ENCODE measurements at regions not wholly inside any gene's neighbourhood (a gene's known extent, or its start where the extent isn't known, plus 50 kb on each side); places are given as distances from the start of the nearest gene placed in this dataset.

- TF ChIP-seq MAX (IDR thresholded peaks at IDR 0.05) (no peak), SP1 (IDR thresholded peaks at IDR 0.05) (no peak), REST (IDR thresholded peaks at IDR 0.05) (no peak), JUND (IDR thresholded peaks at IDR 0.05) (no peak), YY1 (IDR thresholded peaks at IDR 0.05) (no peak), HNF4G (IDR thresholded peaks at IDR 0.05) (no peak), EGR1 (IDR thresholded peaks at IDR 0.05; ENCODE audit: low read depth in 2 of 2) (no peak), TAF1 (conservative IDR thresholded peaks at IDR 0.05) (no peak)
- TF ChIP-seq, protein P1, sequence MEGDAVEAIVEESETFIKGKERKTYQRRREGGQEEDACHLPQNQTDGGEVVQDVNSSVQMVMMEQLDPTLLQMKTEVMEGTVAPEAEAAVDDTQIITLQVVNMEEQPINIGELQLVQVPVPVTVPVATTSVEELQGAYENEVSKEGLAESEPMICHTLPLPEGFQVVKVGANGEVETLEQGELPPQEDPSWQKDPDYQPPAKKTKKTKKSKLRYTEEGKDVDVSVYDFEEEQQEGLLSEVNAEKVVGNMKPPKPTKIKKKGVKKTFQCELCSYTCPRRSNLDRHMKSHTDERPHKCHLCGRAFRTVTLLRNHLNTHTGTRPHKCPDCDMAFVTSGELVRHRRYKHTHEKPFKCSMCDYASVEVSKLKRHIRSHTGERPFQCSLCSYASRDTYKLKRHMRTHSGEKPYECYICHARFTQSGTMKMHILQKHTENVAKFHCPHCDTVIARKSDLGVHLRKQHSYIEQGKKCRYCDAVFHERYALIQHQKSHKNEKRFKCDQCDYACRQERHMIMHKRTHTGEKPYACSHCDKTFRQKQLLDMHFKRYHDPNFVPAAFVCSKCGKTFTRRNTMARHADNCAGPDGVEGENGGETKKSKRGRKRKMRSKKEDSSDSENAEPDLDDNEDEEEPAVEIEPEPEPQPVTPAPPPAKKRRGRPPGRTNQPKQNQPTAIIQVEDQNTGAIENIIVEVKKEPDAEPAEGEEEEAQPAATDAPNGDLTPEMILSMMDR (IDR thresholded peaks at IDR 0.05; ENCODE audit: low read depth, low read length, missing input control): no peak
These were observed 346.0 kb downstream of the PHF14 start for GRCh38 chr7:11319491-11320274.

All from liver (tissue), 3 donors.